GM18519 (cell line): ENCODE measurements at regions not wholly inside any gene's neighbourhood (a gene's known extent, or its start where the extent isn't known, plus 50 kb on each side); places are given as distances from the start of the nearest gene placed in this dataset.

Source experiments
- ATAC-seq: cut with Tn5 transposase; IDR thresholded peaks from one replicate; pipeline ENCODE4 v1.9.1; 2021; ENCODE audit warnings: mild to moderate bottlenecking, moderate library complexity; ENCODE audit not compliant: unreplicated experiment, low FRiP score

GRCh38 chr2:64359171-64359891 is 94.6 kb upstream of the LGALSL start:
- peak; percentile 10 for ATAC-seq

- ATAC-seq: peak; percentile 83
Observed at GRCh38 chr2:64359892-64360657, 93.9 kb upstream of the LGALSL start.

- ATAC-seq: no peak
Observed at GRCh38 chr2:64361151-64361938, 92.6 kb upstream of the LGALSL start.

- ATAC-seq: no peak
Observed at GRCh38 chr2:64362562-64363026, 91.4 kb upstream of the LGALSL start.

DNA sequence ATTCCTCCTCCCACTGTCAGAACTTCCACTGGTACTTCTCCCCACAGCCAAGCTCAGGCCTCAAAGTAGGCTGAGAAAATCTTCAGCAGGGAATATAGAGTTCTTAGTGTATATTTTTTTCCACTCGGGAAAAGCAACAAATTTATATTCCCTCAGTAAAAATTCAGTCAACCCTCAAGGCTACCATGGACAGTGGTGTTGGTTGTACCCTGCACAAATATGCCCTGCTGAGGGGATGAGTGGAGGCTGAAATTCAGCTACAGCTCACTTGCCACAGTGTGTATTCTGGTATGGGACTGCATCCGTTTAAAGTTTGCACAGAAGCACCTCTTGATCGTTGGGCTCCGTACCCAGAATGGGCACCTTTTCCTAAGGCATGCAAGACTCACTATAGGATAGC is 90.8 kb upstream of the LGALSL start:
- ATAC-seq: no peak

GRCh38 chr2:64363848-64364247 is 90.1 kb upstream of the LGALSL start:
- ATAC-seq: no peak

DNA sequence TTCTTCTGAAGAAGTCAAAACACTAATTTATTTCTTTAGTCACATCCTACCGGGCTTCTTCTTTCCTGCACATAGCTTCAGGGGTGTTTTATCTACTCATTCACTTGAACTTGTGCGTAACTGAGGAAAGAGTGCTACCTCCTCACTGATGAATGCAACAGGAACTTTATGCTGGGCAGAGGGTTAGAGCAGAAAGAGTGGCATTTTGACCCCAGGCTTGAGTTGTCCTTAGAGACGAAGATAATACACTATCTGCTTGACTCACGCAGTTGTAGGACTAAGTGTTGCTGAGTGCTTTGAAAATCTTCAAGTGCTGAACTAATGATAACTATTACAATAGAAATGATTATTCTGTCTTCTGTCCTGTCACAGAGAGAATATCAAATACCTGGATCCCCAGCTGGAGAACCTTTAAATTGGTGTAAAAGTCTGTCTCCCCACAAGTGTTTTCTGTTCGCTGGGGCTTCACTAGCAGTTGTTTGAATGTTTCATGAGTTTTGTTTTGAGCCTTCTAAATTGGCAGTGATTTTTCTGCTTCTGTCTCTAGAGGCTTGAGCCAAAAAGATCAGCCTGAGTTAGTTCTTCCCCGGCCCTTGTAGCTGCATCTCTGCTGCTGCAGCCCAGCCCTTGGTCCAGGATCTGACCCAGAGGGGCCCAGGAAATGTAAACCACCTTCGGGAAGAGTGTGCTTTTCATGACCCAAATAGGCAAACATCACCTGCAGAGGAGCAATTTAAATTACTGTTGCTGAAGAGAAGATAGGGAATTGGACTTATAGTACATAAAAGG is 86.3 kb upstream of the LGALSL start:
- ATAC-seq: no peak

DNA sequence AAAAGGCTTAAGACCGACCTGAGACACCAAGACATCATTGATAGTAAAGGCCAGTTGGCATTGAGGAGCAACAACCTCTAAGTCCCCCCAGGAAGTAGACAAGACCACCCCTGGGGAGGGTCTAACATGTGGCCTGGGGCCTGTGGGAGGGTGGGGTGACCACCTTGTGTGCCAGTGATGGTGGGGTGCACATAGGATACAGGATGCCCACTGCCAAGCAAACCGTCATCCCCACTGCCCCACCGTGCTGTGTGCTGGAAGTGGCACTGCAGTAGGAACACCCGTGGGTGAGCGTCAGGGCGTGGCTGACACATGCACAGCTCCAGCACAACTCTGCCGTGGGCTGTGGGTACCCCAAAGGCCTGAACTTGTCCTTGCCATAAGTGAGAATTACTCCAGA is 84.3 kb upstream of the LGALSL start:
- ATAC-seq: no peak

- no peak for ATAC-seq
Observed at GRCh38 chr2:64371727-64372126, 82.2 kb upstream of the LGALSL start.

- ATAC-seq: no peak
Observed at GRCh38 chr2:64374686-64375085, 79.3 kb upstream of the LGALSL start.

DNA sequence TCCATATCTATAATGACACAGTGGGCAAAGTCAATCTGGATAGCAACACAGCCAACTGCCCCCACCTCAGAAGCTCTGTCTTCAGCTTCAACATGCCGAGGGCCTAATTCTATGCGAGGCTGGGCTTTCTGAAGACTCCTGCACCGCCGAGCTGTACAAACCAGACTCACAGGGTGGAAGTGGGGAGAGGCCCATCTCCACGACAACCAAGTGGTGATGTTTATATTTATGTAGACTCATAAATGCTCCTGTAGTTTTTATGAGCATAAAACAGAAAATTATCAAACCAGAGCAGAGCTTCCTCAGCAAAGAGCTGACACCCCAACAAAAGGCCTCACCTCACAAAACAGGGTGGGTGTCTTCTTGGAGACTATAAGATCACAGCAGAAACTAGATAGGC is 77.0 kb upstream of the LGALSL start:
- ATAC-seq: no peak

DNA sequence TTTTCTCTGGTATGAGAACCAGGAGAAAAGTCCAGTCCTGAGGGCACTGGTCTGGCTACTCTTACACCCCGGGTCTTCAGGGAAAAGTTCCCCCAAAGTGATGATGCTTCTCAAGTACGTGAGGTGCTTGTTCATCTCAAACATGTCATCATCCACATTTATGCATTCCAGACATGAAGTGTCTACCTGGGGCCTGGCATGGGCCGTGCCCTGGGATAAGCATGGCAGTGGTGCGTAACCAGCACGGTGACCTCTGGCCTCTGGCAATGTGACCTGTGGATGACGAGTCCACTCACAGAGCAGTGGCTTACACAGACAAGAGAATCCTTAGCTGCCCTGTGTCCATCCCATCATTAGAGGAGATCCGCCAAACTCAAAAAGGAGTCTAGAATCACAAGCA is 74.8 kb upstream of the LGALSL start:
- no peak for ATAC-seq

DNA sequence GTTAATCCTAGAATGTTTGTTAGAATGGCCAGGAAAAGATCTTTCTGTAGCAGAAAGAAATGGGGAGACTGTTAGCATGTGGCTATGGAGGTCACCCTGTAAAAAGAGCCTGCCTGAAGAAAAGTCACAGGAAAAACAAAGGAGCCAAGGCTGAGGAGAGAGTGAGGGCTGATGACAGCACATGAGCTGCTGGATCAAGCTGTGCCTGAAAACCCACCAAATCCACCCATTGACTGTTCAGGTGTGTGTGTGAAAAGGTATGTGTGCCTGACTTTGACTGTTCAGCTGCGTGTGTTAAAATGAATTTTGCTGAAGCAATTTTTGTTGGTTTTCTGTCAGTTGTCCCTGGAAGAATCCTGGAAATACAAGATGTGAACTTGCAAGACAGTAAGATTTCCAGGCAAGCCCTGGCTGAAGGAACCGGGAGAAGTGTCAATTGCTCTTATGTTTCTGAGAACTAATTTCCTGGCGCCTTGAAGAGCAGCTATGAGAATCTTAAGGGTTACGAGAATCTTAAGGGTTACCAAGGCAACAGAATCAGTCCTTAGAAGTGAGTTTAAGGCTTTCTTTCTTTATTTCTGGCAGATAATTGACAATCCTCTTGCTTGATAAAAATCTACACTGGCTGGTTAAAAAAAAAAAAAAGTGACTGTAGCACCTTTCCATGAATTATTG is 73.0 kb upstream of the LGALSL start:
- no peak for ATAC-seq

- ATAC-seq: no peak
Observed at GRCh38 chr2:64383016-64383591, 70.9 kb upstream of the LGALSL start.

DNA sequence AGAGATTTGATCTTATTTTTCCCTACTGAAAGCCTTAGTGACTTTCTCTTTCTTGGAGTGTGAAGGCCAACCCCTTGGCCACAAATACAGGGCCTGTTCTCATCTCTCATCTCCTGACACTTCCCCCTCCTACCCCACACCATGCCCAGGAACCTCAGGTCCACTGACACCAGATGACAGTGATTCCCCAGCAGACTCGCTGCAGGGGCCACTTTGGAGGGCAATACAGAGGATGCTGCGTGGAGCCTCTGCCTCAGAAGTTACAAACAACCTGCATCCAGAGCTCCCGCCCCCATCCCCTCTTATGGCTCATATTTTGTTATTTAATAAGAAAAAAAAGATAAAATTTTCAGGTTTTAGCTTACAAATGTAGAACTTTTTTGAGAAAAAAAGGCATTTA is 70.1 kb upstream of the LGALSL start:
- no peak for ATAC-seq

- no peak for ATAC-seq
Observed at GRCh38 chr2:64386676-64387075, 67.3 kb upstream of the LGALSL start.

GRCh38 chr2:64390586-64390985 is 63.4 kb upstream of the LGALSL start:
- ATAC-seq: no peak

DNA sequence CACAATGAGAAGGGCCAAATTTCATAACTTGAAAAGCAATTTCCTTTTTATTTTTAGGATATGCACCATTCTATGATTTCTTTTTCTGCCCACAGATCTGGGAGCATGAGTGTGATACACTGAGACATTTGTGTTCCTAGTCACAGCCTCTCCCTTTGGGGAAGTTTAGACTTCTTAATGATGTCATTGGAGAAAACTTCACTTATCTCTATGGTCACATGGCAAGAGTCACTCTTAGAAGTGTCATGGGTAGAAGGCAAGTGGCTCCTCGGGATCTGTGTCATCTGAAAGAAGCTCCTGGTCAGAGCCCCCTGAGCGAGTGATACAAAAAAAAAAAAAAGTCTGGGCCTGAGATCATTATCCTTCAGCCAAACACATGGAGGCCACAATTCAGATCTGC is 62.5 kb upstream of the LGALSL start:
- ATAC-seq: no peak

- ATAC-seq: no peak
Observed at GRCh38 chr2:64391940-64392339, 62.0 kb upstream of the LGALSL start.

- no peak for ATAC-seq
Observed at GRCh38 chr2:64392529-64392928, 61.4 kb upstream of the LGALSL start.
